Endothelial cell of umbilical vein (primary cell): ENCODE measurements at regions not wholly inside any gene's neighbourhood (a gene's known extent, or its start where the extent isn't known, plus 50 kb on each side); places are given as distances from the start of the nearest gene placed in this dataset.

ENCODE experiments used
- BruUV-seq: library from RNA; stranded (reverse); fragments of 400-500 nt; replicated peaks from 2 replicates; lab custom pipeline; 2021; lab: Mats Ljungman, UMichigan
- CTCF ChIA-PET: fragments of 300-600, 350-600 bp; sonication (Branson Sonifier 250); formaldehyde crosslinking; loops from one replicate; lab custom pipeline; 2021; ENCODE audit warnings: antibody characterized with exemption, inconsistent platforms; lab: Charles Lee
- POLR2A ChIA-PET: fragments of 300-600, 350-600 bp; sonication (Branson Sonifier 250); formaldehyde crosslinking; loops from one replicate; lab custom pipeline; 2021; ENCODE audit warnings: antibody characterized with exemption, inconsistent platforms; lab: Charles Lee
- DNase-seq: peaks from one replicate; pipeline ENCODE4 v3.0.0-alpha.2; 2011; ENCODE audit warnings: low read depth, low spot score
- FAIRE-seq: peaks from 2 replicates; lab custom pipeline; 2011; peaks lifted over from hg19 to GRCh38; lab: Jason Lieb, UNC
- H2AFZ ChIP-seq: 2 replicates; pipeline ENCODE4 v1.6.0; 2012; ENCODE audit warnings: low read depth, low read length, control low read depth, inconsistent platforms
- H3K27ac ChIP-seq: 2 replicates; pipeline ENCODE4 v1.5.1; 2011; ENCODE audit warnings: low read depth, mild to moderate bottlenecking, control low read depth, low read length, moderate library complexity; ENCODE audit not compliant: insufficient read depth
- H3K27me3 ChIP-seq, 2 experiments: 2 replicates each; pipeline versions ENCODE4 v1.6.0 to v1.6.1; 2011; ENCODE audit warnings: low read length in 2 of 2, mixed read lengths in 1 of 2; ENCODE audit not compliant: control insufficient read depth in 2 of 2, insufficient read depth in 2 of 2
- H3K36me3 ChIP-seq, 2 experiments: 2 replicates in 1 of 2; 3 replicates in 1 of 2; pipeline ENCODE4 v1.5.1; 2011; ENCODE audit warnings: low read length in 2 of 2, mild to moderate bottlenecking in 1 of 2, moderate library complexity in 1 of 2; ENCODE audit not compliant: control insufficient read depth in 2 of 2, insufficient read depth in 2 of 2; ENCODE audit errors: extremely low read depth in 1 of 2
- H3K4me1 ChIP-seq: 3 replicates; pipeline ENCODE4 v1.5.1; 2011; ENCODE audit warnings: mild to moderate bottlenecking, low read length; ENCODE audit not compliant: control insufficient read depth, insufficient read depth; ENCODE audit errors: extremely low read depth
- H3K4me2 ChIP-seq: 2 replicates; pipeline ENCODE4 v1.6.1; 2011; ENCODE audit warnings: low read length, control low read depth, mixed read lengths; ENCODE audit not compliant: insufficient read depth
- H3K4me3 ChIP-seq, 3 experiments: fragments of 200-600 bp in 1 of 3; sonication (generic), shearing (Covaris generic) in 1 of 3; replicated peaks in 1 of 3; 2 replicates each; pipeline ENCODE4 v1.5.1; 2011 to 2016; ENCODE audit warnings: control low read depth in 3 of 3, low read length in 3 of 3, mild to moderate bottlenecking in 2 of 3, inconsistent platforms in 1 of 3, low read depth in 1 of 3, moderate library complexity in 1 of 3; ENCODE audit not compliant: insufficient read depth in 1 of 3
- H3K79me2 ChIP-seq: 2 replicates; pipeline ENCODE4 v1.6.0; 2012; ENCODE audit warnings: low read length, inconsistent platforms; ENCODE audit not compliant: control insufficient read depth, insufficient read depth
- H3K9ac ChIP-seq: replicated peaks from 2 replicates; pipeline ENCODE3; 2011; ENCODE audit warnings: low read length, control low read depth; ENCODE audit not compliant: insufficient read depth; ENCODE audit errors: extremely low read depth
- H3K9me1 ChIP-seq: replicated peaks from 3 replicates; pipeline ENCODE4 v1.6.0; 2011; ENCODE audit warnings: mild to moderate bottlenecking, low read length; ENCODE audit not compliant: control insufficient read depth, insufficient read depth; ENCODE audit errors: extremely low read depth
- H3K9me3 ChIP-seq: replicated peaks from 2 replicates; pipeline ENCODE4 v1.5.1; 2012; ENCODE audit warnings: low read length, inconsistent platforms; ENCODE audit not compliant: control insufficient read depth, insufficient read depth
- H4K20me1 ChIP-seq: replicated peaks from 2 replicates; pipeline ENCODE3; 2011; ENCODE audit warnings: mild to moderate bottlenecking, low read length; ENCODE audit not compliant: control insufficient read depth, insufficient read depth; ENCODE audit errors: extremely low read depth
- CTCF ChIP-seq, 2 donors: IDR thresholded peaks; 1 replicate in 1 of 2; 2 replicates in 1 of 2; pipeline ENCODE4 v1.5.1; 2011; ENCODE audit warnings: low read length in 2 of 2, mild to moderate bottlenecking in 2 of 2, moderate library complexity in 2 of 2, control low read depth in 1 of 2, inconsistent platforms in 1 of 2, low read depth in 1 of 2; ENCODE audit not compliant: insufficient read depth in 1 of 2; ENCODE audit errors: extremely low read depth in 1 of 2
- EZH2 ChIP-seq: IDR thresholded peaks from 2 replicates; pipeline ENCODE4 v1.6.1; 2012; ENCODE audit warnings: borderline replicate concordance, low read depth, mild to moderate bottlenecking, moderate library complexity, low read length, inconsistent platforms; ENCODE audit not compliant: severe bottlenecking
- FOS ChIP-seq: IDR thresholded peaks from 2 replicates; pipeline ENCODE4 v1.6.1; 2011; ENCODE audit warnings: mild to moderate bottlenecking, low read length, moderate library complexity, borderline replicate concordance; ENCODE audit not compliant: insufficient read depth
- GATA2 ChIP-seq: IDR thresholded peaks from 2 replicates; pipeline ENCODE4 v1.7.0; 2011; ENCODE audit warnings: low read depth, mild to moderate bottlenecking, moderate library complexity, mixed read lengths, low read length; ENCODE audit not compliant: insufficient read length, insufficient read depth
- JUN ChIP-seq: IDR thresholded peaks from 2 replicates; pipeline ENCODE4 v1.6.1; 2011; ENCODE audit warnings: borderline replicate concordance, low read depth; ENCODE audit not compliant: insufficient read length, insufficient read depth
- MAX ChIP-seq: IDR thresholded peaks from 2 replicates; pipeline ENCODE4 v1.6.1; 2011; ENCODE audit not compliant: insufficient read depth, insufficient read length
- MYC ChIP-seq: IDR thresholded peaks from one replicate; pipeline ENCODE4 v1.6.1; 2011; ENCODE audit warnings: mild to moderate bottlenecking, low read depth, low read length
- POLR2A ChIP-seq: IDR thresholded peaks from 2 replicates; pipeline ENCODE4 v1.6.1; 2012; ENCODE audit warnings: low read depth, mild to moderate bottlenecking, control low read depth, low read length
- POLR2AphosphoS5 ChIP-seq: IDR thresholded peaks from 2 replicates; pipeline ENCODE4 v1.6.1; 2012; ENCODE audit warnings: low read depth, mild to moderate bottlenecking, control low read depth, low read length, moderate library complexity; ENCODE audit not compliant: insufficient read depth
- dilution Hi-C: fragments of 300-500 bp; cut with MboI; formaldehyde crosslinking; loops from one replicate; pipeline ENCODE4 v1.15.0; 2019; ENCODE audit warnings: low sequenced_read_pairs; ENCODE audit not compliant: extremely low pct_ligation_motif_present
- intact Hi-C: fragments of 100-400 bp; cut with micrococcal nuclease; formaldehyde crosslinking; loops from one replicate; pipeline ENCODE4 v1.10.0; 2022

- no peak for TF ChIP-seq MAX
- no peak for TF ChIP-seq JUN
- no peak for TF ChIP-seq FOS
- TF ChIP-seq EZH2, result no peak
- TF ChIP-seq POLR2AphosphoS5, result no peak
- TF ChIP-seq GATA2, result no peak
- TF ChIP-seq POLR2A, result no peak
- no peak for TF ChIP-seq MYC
- TF ChIP-seq CTCF (IDR thresholded peaks at IDR 0.05; ENCODE audit: extremely low read depth in 1 of 2, insufficient read depth in 1 of 2, low read depth in 1 of 2, low read length in 2 of 2), result no peak
- POLR2A ChIA-PET, result no interaction called here
- Histone ChIP-seq H3K9ac (no peak overlapping the region), H3K27ac (no peak overlapping the region), H3K4me3 (no peak overlapping the region), H3K36me3 (no peaks in the 10 kb centered on the region), H3K9me3 (no peaks in the 10 kb centered on the region), H3K27me3 (no peaks in the 10 kb centered on the region), H3K9me1 (no peaks in the 10 kb centered on the region), H4K20me1 (no peaks in the 10 kb centered on the region), H2AFZ (no peak overlapping the region), H3K4me1 (no peaks in the 10 kb centered on the region), H3K79me2 (no peaks in the 10 kb centered on the region), H3K4me2 (no peak overlapping the region)
- CTCF ChIA-PET, result no interaction called here
- dilution Hi-C loops, result no loop called here
- DNase-seq (no peak), FAIRE-seq (no peak)
- intact Hi-C loops, result no loop called here
- BruUV-seq, result no TSS peak
These were observed 86.9 kb upstream of the MAGEB16 start for GRCh38 chrX:35711281-35711680.
